Naive thymus-derived CD4-positive, alpha-beta T cell (primary cell): ENCODE measurements at regions not wholly inside any gene's neighbourhood (a gene's known extent, or its start where the extent isn't known, plus 50 kb on each side); places are given as distances from the start of the nearest gene placed in this dataset.

Experiments
- ATAC-seq: fragments of 150-1000 bp; cut with Tn5 transposase; 2 replicates; pipeline ENCODE4 v1.10.0; 2021; ENCODE audit warnings: mild to moderate bottlenecking, moderate library complexity
- CTCF ChIA-PET: fragments of 350-600 bp; sonication (Branson Sonifier 250); formaldehyde crosslinking; loops from one replicate; lab custom pipeline; 2021; ENCODE audit warnings: antibody characterized with exemption; lab: Charles Lee
- POLR2A ChIA-PET: fragments of 350-600 bp; sonication (Branson Sonifier 250); formaldehyde crosslinking; loops from one replicate; lab custom pipeline; 2021; ENCODE audit warnings: antibody characterized with exemption, inconsistent platforms; lab: Charles Lee
- DNase-seq, 9 donors: peaks; one replicate each; pipeline versions ENCODE4 v3.0.0 to v3.0.0-alpha.2; 2020 to 2022; ENCODE audit warnings: mixed read lengths in 1 of 9
- H3K27ac ChIP-seq: one replicate; pipeline ENCODE4 v1.7.0; 2013; ENCODE audit warnings: mild to moderate bottlenecking, low read depth, low read length, moderate library complexity
- H3K27me3 ChIP-seq, 2 donors: one replicate each; pipeline ENCODE4 v1.7.0; 2013; ENCODE audit warnings: low read length in 2 of 2, mild to moderate bottlenecking in 2 of 2, moderate library complexity in 2 of 2; ENCODE audit not compliant: control insufficient read depth in 2 of 2, insufficient read depth in 2 of 2
- H3K36me3 ChIP-seq, 3 experiments: 1 replicate in 2 of 3; 2 replicates in 1 of 3; pipeline ENCODE4 v1.7.0; 2013; ENCODE audit warnings: low read length in 3 of 3, mild to moderate bottlenecking in 3 of 3, moderate library complexity in 1 of 3; ENCODE audit not compliant: insufficient read depth in 3 of 3, control insufficient read depth in 2 of 3
- H3K4me1 ChIP-seq, 2 donors: one replicate each; pipeline ENCODE4 v1.7.0; 2013; ENCODE audit warnings: low read length in 2 of 2, mild to moderate bottlenecking in 2 of 2, moderate library complexity in 1 of 2; ENCODE audit not compliant: control insufficient read depth in 2 of 2, insufficient read depth in 2 of 2
- H3K4me3 ChIP-seq: 2 replicates; pipeline ENCODE4 v1.7.0; 2013; ENCODE audit warnings: mild to moderate bottlenecking, low read length
- H3K9me3 ChIP-seq, 3 experiments: 1 replicate in 2 of 3; 2 replicates in 1 of 3; pipeline ENCODE4 v1.7.0; 2013; ENCODE audit warnings: low read length in 3 of 3; ENCODE audit not compliant: control insufficient read depth in 2 of 3
- H3K27ac Mint-ChIP-seq, 9 donors: one replicate each; pipeline ENCODE4 v1.8.0; 2020 to 2022; ENCODE audit warnings: mixed read lengths in 9 of 9, mild to moderate bottlenecking in 8 of 9, moderate library complexity in 5 of 9, inconsistent platforms in 2 of 9
- H3K27me3 Mint-ChIP-seq, 5 donors: one replicate each; pipeline ENCODE4 v1.8.0; 2021 to 2022; ENCODE audit warnings: mixed read lengths in 5 of 5, mild to moderate bottlenecking in 1 of 5
- H3K36me3 Mint-ChIP-seq, 5 donors: one replicate each; pipeline ENCODE4 v1.8.0; 2020 to 2022; ENCODE audit warnings: mixed read lengths in 5 of 5, mild to moderate bottlenecking in 3 of 5, inconsistent platforms in 1 of 5
- H3K4me1 Mint-ChIP-seq, 7 donors: one replicate each; pipeline ENCODE4 v1.8.0; 2020 to 2022; ENCODE audit warnings: mixed read lengths in 7 of 7, mild to moderate bottlenecking in 3 of 7, inconsistent platforms in 1 of 7
- H3K4me3 Mint-ChIP-seq, 10 donors: one replicate each; pipeline ENCODE4 v1.8.0; 2020 to 2022; ENCODE audit warnings: mild to moderate bottlenecking in 10 of 10, mixed read lengths in 10 of 10, moderate library complexity in 6 of 10, inconsistent platforms in 2 of 10
- H3K9me3 Mint-ChIP-seq, 11 donors: one replicate each; pipeline ENCODE4 v1.8.0; 2020 to 2022; ENCODE audit warnings: mixed read lengths in 11 of 11, mild to moderate bottlenecking in 4 of 11, inconsistent platforms in 1 of 11, moderate library complexity in 1 of 11
- intact Hi-C, 2 donors: fragments of 100-400 bp; cut with micrococcal nuclease; formaldehyde crosslinking; loops; one replicate each; pipeline ENCODE4 v1.15.1; 2023

DNA sequence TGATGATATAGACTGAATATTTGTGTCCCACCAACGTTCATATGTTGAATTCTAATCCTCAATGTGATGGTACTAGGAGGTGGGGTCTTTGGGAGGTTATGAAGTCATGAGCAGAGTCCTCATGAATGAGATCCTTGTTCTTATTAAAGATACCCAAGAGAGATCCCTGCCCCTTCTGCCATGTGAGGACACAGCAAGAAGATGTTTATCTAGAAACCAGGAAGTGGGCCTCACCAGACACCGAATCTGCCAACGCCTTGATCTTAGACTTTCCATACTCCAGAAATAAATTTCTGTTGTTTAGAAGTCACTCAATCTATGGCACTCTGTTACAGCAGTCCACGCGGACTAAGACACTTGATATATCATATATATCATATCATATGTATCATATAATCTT lies 67.7 kb upstream of the GCM1 start:
- no peak overlapping the region for H3K27ac Mint-ChIP-seq

DNA sequence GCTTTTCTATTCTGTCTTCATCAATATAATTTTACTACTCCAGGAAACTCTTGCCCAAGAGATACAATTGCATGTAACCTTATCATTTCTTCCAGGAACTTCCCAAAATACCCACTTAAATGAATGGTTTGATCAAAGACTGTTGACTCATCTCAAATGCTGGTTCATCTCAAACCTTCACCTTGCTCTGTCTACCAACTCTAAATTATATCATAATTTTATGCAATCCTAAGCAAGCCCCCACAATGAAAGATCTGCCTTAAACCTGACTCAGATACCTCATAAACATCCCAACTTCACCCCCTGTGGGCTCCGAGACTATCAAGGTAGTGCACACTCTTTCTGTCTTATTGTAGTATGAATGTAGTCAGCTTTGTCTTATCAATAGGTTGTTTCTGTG lies 65.5 kb upstream of the GCM1 start:
- H3K27ac ChIP-seq: no peak overlapping the region
- CTCF ChIA-PET: no interaction called here

More for the DNA sequence above, 67.7 kb upstream of the GCM1 start:
- ChIA-PET CTCF (no interaction called here), POLR2A (no interaction called here)
- Mint-ChIP-seq H3K27me3 (no peaks in the 10 kb centered on the region), H3K9me3 (peaks cover 0 to 6% (median 4%) of the 10 kb centered on the region in 11 donors), H3K36me3 (peaks cover 0 to 7% (median 0%) of the 10 kb centered on the region in 5 donors), H3K4me1 (peaks cover 4 to 12% (median 9%) of the 10 kb centered on the region in 7 donors), H3K4me3 (no peak overlapping the region)
- Histone ChIP-seq H3K9me3 (peaks cover 0 to 5% (median 0%) of the 10 kb centered on the region in 3 experiments), H3K27ac (no peak overlapping the region), H3K4me3 (no peak overlapping the region), H3K36me3 (no peaks in the 10 kb centered on the region), H3K27me3 (no peaks in the 10 kb centered on the region), H3K4me1 (no peaks in the 10 kb centered on the region)
- intact Hi-C loops: no loop called here
- ATAC-seq: no peak
- no peak for DNase-seq

DNA sequence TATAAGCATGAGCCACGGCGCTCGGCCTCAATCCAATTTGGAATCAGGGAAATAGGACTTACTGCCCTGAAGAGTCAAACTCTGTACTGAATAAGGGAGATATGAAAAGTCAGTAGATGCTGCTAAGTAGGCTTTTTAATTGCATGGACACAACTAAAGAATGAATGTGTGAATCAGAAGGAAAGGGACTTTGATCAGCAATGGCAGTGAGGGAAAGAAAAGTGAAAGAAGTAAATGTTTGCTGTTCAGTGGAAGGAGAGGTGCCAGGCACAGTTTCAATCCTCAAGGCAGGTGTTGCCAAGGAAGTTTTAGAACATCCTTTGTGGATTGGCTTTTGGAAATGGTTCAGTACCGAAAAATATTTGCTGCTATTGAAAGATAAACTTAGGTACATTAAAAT lies 62.2 kb upstream of the GCM1 start:
- H3K27ac ChIP-seq: no peak overlapping the region
- intact Hi-C loops: no loop called here
- H3K9me3 Mint-ChIP-seq: peaks cover 0 to 7% (median 4%) of the 10 kb centered on the region in 11 donors
- no peaks in the 10 kb centered on the region for H3K36me3 ChIP-seq
- no peaks in the 10 kb centered on the region for H3K27me3 Mint-ChIP-seq
- ChIA-PET CTCF (interaction anchor here (0.5 to 0.7 kb wide), 2 partner anchors 20 to 23 kb away, joined by 3 to 8 read pairs; no protein-coding TSS in a partner anchor), POLR2A (no interaction called here)
- H3K9me3 ChIP-seq: peaks cover 0 to 5% (median 0%) of the 10 kb centered on the region in 3 experiments
- no peak overlapping the region for H3K4me3 ChIP-seq
- H3K27me3 ChIP-seq: no peaks in the 10 kb centered on the region
- no peak for ATAC-seq
- H3K4me3 Mint-ChIP-seq: no peak overlapping the region
- no peak for DNase-seq
- no peak overlapping the region for H3K27ac Mint-ChIP-seq
- no peaks in the 10 kb centered on the region for H3K4me1 ChIP-seq
- peaks cover 0 to 4% (median 0%) of the 10 kb centered on the region in 7 donors for H3K4me1 Mint-ChIP-seq
- H3K36me3 Mint-ChIP-seq: peaks cover 0 to 4% (median 0%) of the 10 kb centered on the region in 5 donors

More for the DNA sequence above, 65.5 kb upstream of the GCM1 start:
- DNase-seq (no peak), ATAC-seq (no peak)
- POLR2A ChIA-PET: interaction anchor here (1.3 kb wide), 1 partner anchor 20 kb away, joined by 4 read pairs; no protein-coding TSS in a partner anchor
- H3K27me3 ChIP-seq: no peaks in the 10 kb centered on the region
- Mint-ChIP-seq H3K4me1 (peaks cover 3 to 11% (median 9%) of the 10 kb centered on the region in 7 donors), H3K9me3 (peaks cover 0 to 7% (median 4%) of the 10 kb centered on the region in 11 donors), H3K4me3 (no peak overlapping the region), H3K27ac (no peak overlapping the region), H3K27me3 (no peaks in the 10 kb centered on the region), H3K36me3 (peaks cover 0 to 6% (median 0%) of the 10 kb centered on the region in 5 donors)
- no peak overlapping the region for H3K4me3 ChIP-seq
- peaks cover 0 to 5% (median 0%) of the 10 kb centered on the region in 3 experiments for H3K9me3 ChIP-seq
- no peaks in the 10 kb centered on the region for H3K36me3 ChIP-seq
- intact Hi-C loops: no loop called here
- no peaks in the 10 kb centered on the region for H3K4me1 ChIP-seq

DNA sequence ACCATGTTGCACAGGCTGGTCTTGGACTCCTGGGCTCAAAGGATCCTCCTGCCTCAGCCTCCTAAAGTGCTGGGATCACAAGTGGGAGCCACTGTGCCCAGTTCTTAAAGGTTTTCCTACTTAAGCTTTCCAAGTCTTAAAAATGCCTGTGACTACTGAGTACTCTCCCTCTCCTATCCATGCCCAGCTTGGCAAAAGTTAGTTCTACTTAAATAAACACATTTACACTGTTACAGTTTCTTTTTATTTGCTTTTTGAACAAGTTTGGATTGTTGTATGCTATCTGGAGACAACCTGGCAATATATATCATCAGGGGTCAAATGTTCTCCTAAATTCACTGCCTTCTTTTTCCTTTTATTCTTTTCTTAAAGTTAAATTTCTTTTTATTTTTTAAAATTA lies 61.0 kb upstream of the GCM1 start:
- POLR2A ChIA-PET: interaction anchor here (0.7 kb wide), 1 partner anchor 123 kb away, joined by 5 read pairs; no protein-coding TSS in a partner anchor
- ATAC-seq (no peak), DNase-seq (no peak)
- H3K4me3 Mint-ChIP-seq: no peak overlapping the region
- no peaks in the 10 kb centered on the region for H3K27me3 Mint-ChIP-seq
- H3K36me3 ChIP-seq: no peaks in the 10 kb centered on the region
- CTCF ChIA-PET: no interaction called here
- peaks cover 0 to 6% (median 4%) of the 10 kb centered on the region in 11 donors for H3K9me3 Mint-ChIP-seq
- H3K36me3 Mint-ChIP-seq: peaks cover 0 to 4% (median 0%) of the 10 kb centered on the region in 5 donors
- H3K27me3 ChIP-seq: no peaks in the 10 kb centered on the region
- H3K27ac Mint-ChIP-seq: no peak overlapping the region
- H3K9me3 ChIP-seq: peaks cover 0 to 5% (median 0%) of the 10 kb centered on the region in 3 experiments
- H3K4me1 ChIP-seq: no peaks in the 10 kb centered on the region
- peaks cover 0 to 4% (median 0%) of the 10 kb centered on the region in 7 donors for H3K4me1 Mint-ChIP-seq
- H3K4me3 ChIP-seq: no peak overlapping the region
- intact Hi-C loops: no loop called here
- no peak overlapping the region for H3K27ac ChIP-seq

DNA sequence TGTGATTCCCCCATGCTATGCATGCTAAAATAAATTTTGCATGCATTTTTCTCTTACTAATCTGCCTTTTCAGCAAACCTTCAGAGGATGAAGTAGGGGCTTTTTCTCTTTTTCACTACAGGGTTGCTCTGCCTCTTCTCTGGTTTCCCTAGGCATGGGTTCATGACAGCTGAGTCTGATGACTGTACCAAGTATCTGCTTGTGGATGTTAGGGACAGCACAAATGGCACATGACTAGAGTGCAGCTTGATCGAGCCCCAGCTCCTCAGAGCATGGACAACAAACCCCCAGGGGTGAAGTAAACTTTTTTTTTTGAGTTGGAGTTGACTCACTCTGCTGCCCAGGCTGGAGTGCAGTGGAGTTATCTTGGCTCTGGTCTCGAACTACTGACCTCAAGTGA lies 57.1 kb upstream of the GCM1 start:
- Histone ChIP-seq H3K9me3 (no peaks in the 10 kb centered on the region), H3K36me3 (no peaks in the 10 kb centered on the region), H3K4me3 (no peak overlapping the region), H3K27ac (no peak overlapping the region), H3K4me1 (no peaks in the 10 kb centered on the region), H3K27me3 (no peaks in the 10 kb centered on the region)
- no peaks in the 10 kb centered on the region for H3K27me3 Mint-ChIP-seq
- peaks cover 0 to 2% (median 0%) of the 10 kb centered on the region in 11 donors for H3K9me3 Mint-ChIP-seq
- POLR2A ChIA-PET: interaction anchor here (0.5 kb wide), 1 partner anchor 255 kb away, joined by 3 read pairs; no protein-coding TSS in a partner anchor
- DNase-seq (no peak), ATAC-seq (no peak)
- H3K36me3 Mint-ChIP-seq: no peaks in the 10 kb centered on the region
- peak overlapping the region in 3 of 9 donors; percentile 6 to 40 (median 38) for H3K27ac Mint-ChIP-seq
- H3K4me3 Mint-ChIP-seq: no peak overlapping the region
- CTCF ChIA-PET: no interaction called here
- H3K4me1 Mint-ChIP-seq: peaks cover 0 to 8% (median 3%) of the 10 kb centered on the region in 7 donors
- intact Hi-C loops: no loop called here

DNA sequence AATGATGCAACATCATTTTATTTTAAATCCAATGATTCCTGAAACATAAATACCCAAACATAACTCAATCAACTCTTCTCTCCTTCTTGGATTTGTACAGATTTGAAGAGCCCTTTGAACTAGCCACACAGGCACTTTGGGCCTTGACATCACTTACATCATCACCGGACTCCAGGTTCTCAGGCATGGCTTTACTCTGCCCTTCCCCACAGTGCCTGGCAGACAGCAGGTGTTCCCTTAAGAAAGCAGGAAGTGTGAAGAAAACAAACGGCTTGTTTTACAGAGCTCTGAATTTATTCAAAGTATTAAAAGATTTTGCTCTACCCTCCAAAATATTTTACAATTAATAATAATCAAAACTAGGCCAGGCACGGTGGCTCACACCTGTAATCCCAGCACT lies 54.8 kb upstream of the GCM1 start:
- no peaks in the 10 kb centered on the region for H3K27me3 ChIP-seq
- no peaks in the 10 kb centered on the region for H3K9me3 ChIP-seq
- peaks cover 0 to 2% (median 0%) of the 10 kb centered on the region in 11 donors for H3K9me3 Mint-ChIP-seq
- no peaks in the 10 kb centered on the region for H3K36me3 Mint-ChIP-seq
- DNase-seq (no peak), ATAC-seq (no peak)
- no peak overlapping the region for H3K27ac ChIP-seq
- H3K4me1 ChIP-seq: no peaks in the 10 kb centered on the region
- ChIA-PET CTCF (no interaction called here), POLR2A (no interaction called here)
- H3K4me3 ChIP-seq: no peak overlapping the region
- no peak overlapping the region for H3K4me3 Mint-ChIP-seq
- H3K36me3 ChIP-seq: no peaks in the 10 kb centered on the region
- peaks cover 0 to 8% (median 3%) of the 10 kb centered on the region in 7 donors for H3K4me1 Mint-ChIP-seq
- intact Hi-C loops: no loop called here
- H3K27me3 Mint-ChIP-seq: no peaks in the 10 kb centered on the region
- peak overlapping the region in 1 of 9 donors; percentile 65 for H3K27ac Mint-ChIP-seq

DNA sequence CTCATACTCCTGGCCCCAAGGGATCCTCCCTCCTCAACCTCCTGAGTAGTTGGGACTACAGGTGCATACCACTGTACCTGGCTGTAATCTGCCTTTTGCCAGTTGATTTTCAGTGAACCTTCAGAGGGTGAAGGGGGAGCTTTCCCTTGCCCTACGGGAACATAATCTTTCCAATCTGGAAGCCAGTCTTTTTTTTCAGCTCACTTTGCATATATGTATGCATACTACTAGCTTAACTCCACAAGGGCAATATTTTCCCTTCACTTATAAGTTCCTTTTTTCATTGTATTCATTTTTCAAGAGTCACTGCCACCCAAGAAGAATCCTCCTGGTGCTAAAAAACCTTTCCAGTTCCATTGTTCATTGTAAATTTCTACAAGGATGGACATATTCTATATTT lies 53.4 kb upstream of the GCM1 start:
- H3K9me3 Mint-ChIP-seq: peaks cover 0 to 2% (median 0%) of the 10 kb centered on the region in 11 donors
- H3K36me3 Mint-ChIP-seq: no peaks in the 10 kb centered on the region
- peaks cover 0 to 8% (median 3%) of the 10 kb centered on the region in 7 donors for H3K4me1 Mint-ChIP-seq
- H3K27me3 ChIP-seq: no peaks in the 10 kb centered on the region
- no peak overlapping the region for H3K4me3 ChIP-seq
- no peaks in the 10 kb centered on the region for H3K36me3 ChIP-seq
- no peaks in the 10 kb centered on the region for H3K9me3 ChIP-seq
- intact Hi-C loops: no loop called here
- H3K27ac Mint-ChIP-seq: peak overlapping the region in 1 of 9 donors; percentile 7
- no peaks in the 10 kb centered on the region for H3K4me1 ChIP-seq
- POLR2A ChIA-PET: no interaction called here
- DNase-seq (no peak), ATAC-seq (no peak)
- H3K4me3 Mint-ChIP-seq: no peak overlapping the region
- no peak overlapping the region for H3K27ac ChIP-seq
- CTCF ChIA-PET: no interaction called here
- no peaks in the 10 kb centered on the region for H3K27me3 Mint-ChIP-seq
